SK-N-SH (cell line): ENCODE measurements at regions not wholly inside any gene's neighbourhood (a gene's known extent, or its start where the extent isn't known, plus 50 kb on each side); places are given as distances from the start of the nearest gene placed in this dataset.

Source experiments
- CTCF ChIA-PET: fragments of 300-600, 350-600 bp; formaldehyde crosslinking; extraction: SDS; loops from one replicate; lab custom pipeline; 2021; lab: Yijun Ruan, JAX
- POLR2A ChIA-PET: fragments of 350-600 bp; sonication (Branson Sonifier 250); formaldehyde crosslinking; extraction: SDS; loops from one replicate; lab custom pipeline; 2020; ENCODE audit warnings: antibody characterized with exemption, inconsistent platforms; lab: Yijun Ruan, JAX
- DNase-seq: peaks from one replicate; pipeline ENCODE4 v3.0.0; 2012
- H2AFZ ChIP-seq: fragments of 200-600 bp; sonication (generic); 2 replicates; pipeline ENCODE4 v1.8.1; 2016; ENCODE audit warnings: antibody characterized with exemption, mild to moderate bottlenecking, low read depth
- H3F3A ChIP-seq: fragments of 200-600 bp; sonication (generic); replicated peaks from 2 replicates; pipeline ENCODE3; 2016; ENCODE audit warnings: antibody characterized with exemption, mild to moderate bottlenecking; ENCODE audit not compliant: insufficient read depth
- H3K27ac ChIP-seq, 2 experiments: fragments of 200-500 bp in 1 of 2; fragments of 200-600 bp in 1 of 2; sonication (Bioruptor generic) in 1 of 2; sonication (generic), shearing (Covaris generic) in 1 of 2; 2 replicates each; pipeline versions ENCODE4 v1.5.1 to v1.6.1; 2014 to 2016; ENCODE audit warnings: low read depth in 2 of 2, inconsistent platforms in 1 of 2, low read length in 1 of 2, mild to moderate bottlenecking in 1 of 2, mixed read lengths in 1 of 2
- H3K27me3 ChIP-seq: fragments of 200-600 bp; sonication (generic), shearing (Covaris generic); 2 replicates; pipeline ENCODE4 v1.6.1; 2016; ENCODE audit warnings: mixed run types; ENCODE audit not compliant: insufficient read depth
- H3K36me3 ChIP-seq, 2 experiments: fragments of 200-500 bp in 1 of 2; fragments of 200-600 bp in 1 of 2; sonication (Bioruptor generic) in 1 of 2; sonication (generic) in 1 of 2; replicated peaks in 1 of 2; 2 replicates each; pipeline versions ENCODE3 to v1.5.1; 2014 to 2016; ENCODE audit warnings: low read length in 1 of 2, mild to moderate bottlenecking in 1 of 2; ENCODE audit not compliant: insufficient read depth in 2 of 2, control insufficient read depth in 1 of 2
- H3K4me1 ChIP-seq, 2 experiments: fragments of 200-500 bp in 1 of 2; fragments of 200-600 bp in 1 of 2; sonication (Bioruptor generic) in 1 of 2; sonication (generic), shearing (Covaris generic) in 1 of 2; 2 replicates each; pipeline versions ENCODE4 v1.5.1 to v1.6.1; 2014 to 2016; ENCODE audit warnings: low read depth in 1 of 2, low read length in 1 of 2, mixed run types in 1 of 2; ENCODE audit not compliant: insufficient read depth in 2 of 2, control insufficient read depth in 1 of 2
- H3K4me2 ChIP-seq: fragments of 200-600 bp; sonication (generic), shearing (Covaris generic); 2 replicates; pipeline ENCODE4 v1.6.1; 2017; ENCODE audit warnings: mixed run types
- H3K4me3 ChIP-seq, 2 experiments: fragments of 200-500 bp in 1 of 2; fragments of 200-600 bp in 1 of 2; sonication (Bioruptor generic) in 1 of 2; sonication (generic), shearing (Covaris generic) in 1 of 2; 2 replicates each; pipeline versions ENCODE4 v1.5.1 to v1.8.1; 2014 to 2016; ENCODE audit warnings: low read depth in 2 of 2, inconsistent platforms in 1 of 2, low read length in 1 of 2, mild to moderate bottlenecking in 1 of 2, mixed read lengths in 1 of 2, moderate library complexity in 1 of 2
- H3K79me2 ChIP-seq: fragments of 200-600 bp; sonication (generic); 2 replicates; pipeline ENCODE4 v1.8.1; 2017; ENCODE audit warnings: mild to moderate bottlenecking; ENCODE audit not compliant: insufficient read depth
- H3K9ac ChIP-seq: fragments of 200-600 bp; sonication (generic); 2 replicates; pipeline ENCODE4 v1.6.1; 2017; ENCODE audit warnings: mixed run types
- H3K9me2 ChIP-seq: fragments of 200-600 bp; sonication (generic); 2 replicates; pipeline ENCODE4 v1.6.1; 2017; ENCODE audit warnings: mixed run types
- H3K9me3 ChIP-seq: fragments of 200-600 bp; sonication (generic); 2 replicates; pipeline ENCODE4 v1.6.1; 2017; ENCODE audit warnings: mixed run types, mild to moderate bottlenecking, moderate library complexity
- H4K20me1 ChIP-seq: fragments of 200-600 bp; sonication (generic); 2 replicates; pipeline ENCODE4 v1.6.1; 2017; ENCODE audit warnings: mild to moderate bottlenecking, mixed run types; ENCODE audit not compliant: insufficient read depth
- CHD2 ChIP-seq: fragments of 150-350 bp; IDR thresholded peaks from 2 replicates; pipeline ENCODE4 v1.6.1; 2018; ENCODE audit warnings: low read length; ENCODE audit not compliant: partially characterized antibody
- EP300 ChIP-seq, 2 experiments: IDR thresholded peaks; 2 replicates each; pipeline versions ENCODE4 v1.4.0 to v1.6.1; 2012; ENCODE audit warnings: borderline replicate concordance in 1 of 2, low read depth in 1 of 2, low read length in 1 of 2
- FOSL2 ChIP-seq: IDR thresholded peaks from 2 replicates; pipeline ENCODE4 v1.4.0; 2012; ENCODE audit warnings: low read depth, mild to moderate bottlenecking, moderate library complexity, borderline replicate concordance
- FOXM1 ChIP-seq: IDR thresholded peaks from 2 replicates; pipeline ENCODE4 v1.4.0; 2012; ENCODE audit warnings: low read depth, mild to moderate bottlenecking
- GABPA ChIP-seq: IDR thresholded peaks from 2 replicates; pipeline ENCODE4 v1.4.0; 2012; ENCODE audit warnings: low read depth, mild to moderate bottlenecking
- IRF3 ChIP-seq: fragments of 150-350 bp; IDR thresholded peaks from 2 replicates; pipeline ENCODE4 v1.6.1; 2016; ENCODE audit warnings: mild to moderate bottlenecking, low read depth, low read length
- JUND ChIP-seq: IDR thresholded peaks from 2 replicates; pipeline ENCODE4 v1.4.0; 2012
- MAX ChIP-seq: IDR thresholded peaks from 2 replicates; pipeline ENCODE4 v1.4.0; 2012; ENCODE audit warnings: low read depth
- MEF2A ChIP-seq: IDR thresholded peaks from 2 replicates; pipeline ENCODE4 v1.4.0; 2012; ENCODE audit warnings: low read depth, borderline replicate concordance
- MXI1 ChIP-seq: IDR thresholded peaks from 2 replicates; pipeline ENCODE4 v1.6.1; 2012; ENCODE audit warnings: mild to moderate bottlenecking, low read depth, low read length, improper control_type of control experiment
- NFIC ChIP-seq: IDR thresholded peaks from 2 replicates; pipeline ENCODE4 v1.4.0; 2012; ENCODE audit warnings: borderline replicate concordance
- POLR2AphosphoS5 ChIP-seq: IDR thresholded peaks from 2 replicates; pipeline ENCODE4 v1.6.1; 2012; ENCODE audit warnings: low read depth, low read length
- RAD21 ChIP-seq: IDR thresholded peaks from 2 replicates; pipeline ENCODE4 v1.6.1; 2012; ENCODE audit warnings: mild to moderate bottlenecking, low read length
- REST ChIP-seq: IDR thresholded peaks from 2 replicates; pipeline ENCODE4 v1.6.1; 2012; ENCODE audit warnings: mild to moderate bottlenecking, low read depth, low read length, moderate library complexity
- RXRA ChIP-seq: IDR thresholded peaks from 2 replicates; pipeline ENCODE4 v1.4.0; 2012; ENCODE audit warnings: low read depth, mild to moderate bottlenecking, borderline replicate concordance
- SIN3A ChIP-seq: IDR thresholded peaks from 2 replicates; pipeline ENCODE4 v1.6.1; 2012; ENCODE audit warnings: low read depth, mild to moderate bottlenecking, low read length, moderate library complexity, borderline replicate concordance
- TAF1 ChIP-seq: IDR thresholded peaks from 2 replicates; pipeline ENCODE4 v1.6.1; 2012; ENCODE audit warnings: low read depth, mild to moderate bottlenecking, low read length, moderate library complexity, borderline replicate concordance
- TCF12 ChIP-seq: IDR thresholded peaks from 2 replicates; pipeline ENCODE4 v1.4.0; 2012
- TEAD4 ChIP-seq: IDR thresholded peaks from 2 replicates; pipeline ENCODE4 v1.4.0; 2012; ENCODE audit warnings: mild to moderate bottlenecking, borderline replicate concordance; ENCODE audit not compliant: insufficient read depth
- YY1 ChIP-seq: IDR thresholded peaks from 2 replicates; pipeline ENCODE4 v1.4.0; 2012; ENCODE audit warnings: low read depth, mild to moderate bottlenecking
- WGBS: methylation state at CpG from one replicate; pipeline ENCODE4 v1.1.6; 2017; ENCODE audit warnings: low lambda C conversion rate; 5-methylcytosine and 5-hydroxymethylcytosine counted together
- TF ChIP-seq, protein P1 (sequence below): IDR thresholded peaks from 2 replicates; pipeline ENCODE4 v1.4.0; 2012; ENCODE audit warnings: low read depth, borderline replicate concordance
- TF ChIP-seq, protein P2 (sequence below): IDR thresholded peaks from 2 replicates; pipeline ENCODE4 v1.4.0; 2012; ENCODE audit warnings: low read depth, borderline replicate concordance
- TF ChIP-seq, protein P3 (sequence below): IDR thresholded peaks from 2 replicates; pipeline ENCODE4; 2012

GRCh38 chr4:114364857-114365256, 233.8 kb upstream of the UGT8 start:
- H3K4me1 ChIP-seq = peaks cover 0 to 4% of the 10 kb centered on the region in 2 experiments; a peak in 2 of 4 replicates
- no peak for DNase-seq
- TF ChIP-seq, protein P1, sequence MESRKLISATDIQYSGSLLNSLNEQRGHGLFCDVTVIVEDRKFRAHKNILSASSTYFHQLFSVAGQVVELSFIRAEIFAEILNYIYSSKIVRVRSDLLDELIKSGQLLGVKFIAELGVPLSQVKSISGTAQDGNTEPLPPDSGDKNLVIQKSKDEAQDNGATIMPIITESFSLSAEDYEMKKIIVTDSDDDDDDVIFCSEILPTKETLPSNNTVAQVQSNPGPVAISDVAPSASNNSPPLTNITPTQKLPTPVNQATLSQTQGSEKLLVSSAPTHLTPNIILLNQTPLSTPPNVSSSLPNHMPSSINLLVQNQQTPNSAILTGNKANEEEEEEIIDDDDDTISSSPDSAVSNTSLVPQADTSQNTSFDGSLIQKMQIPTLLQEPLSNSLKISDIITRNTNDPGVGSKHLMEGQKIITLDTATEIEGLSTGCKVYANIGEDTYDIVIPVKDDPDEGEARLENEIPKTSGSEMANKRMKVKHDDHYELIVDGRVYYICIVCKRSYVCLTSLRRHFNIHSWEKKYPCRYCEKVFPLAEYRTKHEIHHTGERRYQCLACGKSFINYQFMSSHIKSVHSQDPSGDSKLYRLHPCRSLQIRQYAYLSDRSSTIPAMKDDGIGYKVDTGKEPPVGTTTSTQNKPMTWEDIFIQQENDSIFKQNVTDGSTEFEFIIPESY = no peak
- TF ChIP-seq RAD21 (no peak), YY1 (peak; percentile 59; the same call in 1 of the 2 replicates), MAX (0 out of 2 replicates have a peak, but pooled peaks have one; percentile 41), RXRA (peak; percentile 56; the same call in 1 of the 2 replicates), JUND (peak; percentile 75), EP300 (IDR thresholded peaks at IDR 0.05; ENCODE audit: borderline replicate concordance in 1 of 2, low read depth in 1 of 2, low read length in 1 of 2) (peak in 1 of 2 experiments; percentile 93; a peak in 2 of 4 replicates), GABPA (no peak), MXI1 (no peak), TEAD4 (peak; percentile 88), POLR2AphosphoS5 (peak; percentile 45), MEF2A (peak; percentile 88), REST (no peak), CHD2 (no peak), TAF1 (peak; percentile 33; the same call in 1 of the 2 replicates), NFIC (peak; percentile 78), TCF12 (peak; percentile 81), FOSL2 (peak; percentile 44; the same call in 1 of the 2 replicates), IRF3 (no peak), FOXM1 (no peak), SIN3A (no peak)
- TF ChIP-seq, protein P2, sequence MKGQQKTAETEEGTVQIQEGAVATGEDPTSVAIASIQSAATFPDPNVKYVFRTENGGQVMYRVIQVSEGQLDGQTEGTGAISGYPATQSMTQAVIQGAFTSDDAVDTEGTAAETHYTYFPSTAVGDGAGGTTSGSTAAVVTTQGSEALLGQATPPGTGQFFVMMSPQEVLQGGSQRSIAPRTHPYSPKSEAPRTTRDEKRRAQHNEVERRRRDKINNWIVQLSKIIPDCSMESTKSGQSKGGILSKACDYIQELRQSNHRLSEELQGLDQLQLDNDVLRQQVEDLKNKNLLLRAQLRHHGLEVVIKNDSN = no peak
- TF ChIP-seq, protein P3, sequence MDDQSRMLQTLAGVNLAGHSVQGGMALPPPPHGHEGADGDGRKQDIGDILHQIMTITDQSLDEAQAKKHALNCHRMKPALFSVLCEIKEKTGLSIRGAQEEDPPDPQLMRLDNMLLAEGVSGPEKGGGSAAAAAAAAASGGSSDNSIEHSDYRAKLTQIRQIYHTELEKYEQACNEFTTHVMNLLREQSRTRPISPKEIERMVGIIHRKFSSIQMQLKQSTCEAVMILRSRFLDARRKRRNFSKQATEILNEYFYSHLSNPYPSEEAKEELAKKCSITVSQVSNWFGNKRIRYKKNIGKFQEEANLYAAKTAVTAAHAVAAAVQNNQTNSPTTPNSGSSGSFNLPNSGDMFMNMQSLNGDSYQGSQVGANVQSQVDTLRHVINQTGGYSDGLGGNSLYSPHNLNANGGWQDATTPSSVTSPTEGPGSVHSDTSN = peak; percentile 32; the same call in 1 of the 2 replicates
- 5% methylated on average over 1 of the region's 1 CpG for WGBS
- peak overlapping the region; percentile 67 to 83; a peak in 3 of 4 replicates for H3K27ac ChIP-seq
- peak overlapping the region; percentile 1; the same call in 1 of the 2 replicates for H2AFZ ChIP-seq
- peak overlapping the region; percentile 67 for H3K9ac ChIP-seq
- H3K9me2 ChIP-seq = no peaks in the 10 kb centered on the region
- no peaks in the 10 kb centered on the region for H3K9me3 ChIP-seq
- peak overlapping the region in 1 of 2 experiments; percentile 16; a peak in 2 of 4 replicates for H3K4me3 ChIP-seq
- H4K20me1 ChIP-seq = no peaks in the 10 kb centered on the region
- no peaks in the 10 kb centered on the region for H3K36me3 ChIP-seq
- peaks cover 14% of the 10 kb centered on the region for H3F3A ChIP-seq
- H3K27me3 ChIP-seq = no peaks in the 10 kb centered on the region
- POLR2A ChIA-PET = no interaction called here
- peak overlapping the region; percentile 64 for H3K4me2 ChIP-seq
- CTCF ChIA-PET = no interaction called here
- peaks cover 38% of the 10 kb centered on the region for H3K79me2 ChIP-seq
